GM12878 (cell line): ENCODE measurements at regions not wholly inside any gene's neighbourhood (a gene's known extent, or its start where the extent isn't known, plus 50 kb on each side); places are given as distances from the start of the nearest gene placed in this dataset.

Source experiments
- ASH2L ChIP-seq: fragments of 300-600, 200-600 bp; sonication (generic); IDR thresholded peaks from 2 replicates; pipeline ENCODE4 v1.6.1; 2017; ENCODE audit warnings: low read depth, mild to moderate bottlenecking, borderline replicate concordance
- ZBTB33 ChIP-seq: fragments of 450-650 bp; IDR thresholded peaks from 2 replicates; pipeline ENCODE4 v1.6.1; 2017; ENCODE audit warnings: mild to moderate bottlenecking

- no peak for TF ChIP-seq ASH2L
- TF ChIP-seq ZBTB33: no peak
Observed at GRCh38 chr11:134807997-134808396, 396.0 kb upstream of the B3GAT1 start.
